ENCODE measurements at regions not wholly inside any gene's neighbourhood (a gene's known extent, or its start where the extent isn't known, plus 50 kb on each side); places are given as distances from the start of the nearest gene placed in this dataset.

DNA sequence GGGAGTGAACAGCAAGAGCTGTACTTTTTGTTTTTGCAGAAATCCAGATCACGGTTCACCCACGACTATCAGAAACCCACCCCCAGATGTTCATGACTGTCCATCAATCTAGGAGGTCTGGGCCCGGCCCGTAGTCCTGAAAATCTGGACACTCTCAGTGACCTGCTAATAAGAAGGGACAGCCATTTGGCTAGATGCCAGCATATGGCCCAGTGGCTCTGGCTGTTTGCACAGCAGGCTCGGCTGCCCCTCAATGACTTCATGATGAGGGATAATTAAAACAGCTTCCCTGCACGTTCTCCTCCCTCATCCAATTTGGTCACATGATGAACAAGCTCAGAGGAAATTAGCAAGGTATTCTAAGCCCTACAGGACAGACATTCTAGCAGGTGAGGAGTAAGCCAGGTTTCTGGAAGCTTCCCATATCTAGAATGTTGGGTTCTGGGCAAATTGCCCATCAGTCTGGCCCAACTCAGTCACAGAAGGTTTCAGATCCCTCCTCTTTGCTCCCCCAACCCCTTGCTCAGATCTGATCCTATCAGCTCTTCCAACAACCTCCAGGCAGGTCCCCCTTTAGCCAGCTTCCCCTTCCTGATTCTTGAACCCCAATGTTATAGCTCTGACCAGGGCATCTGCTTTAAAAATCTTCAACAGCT is 397.3 kb downstream of the SHANK2 start:
- H3K9ac ChIP-seq (ENCODE audit: low read length): no peak overlapping the region
- H3K4me1 ChIP-seq (ENCODE audit: control insufficient read depth, insufficient read depth, low read length): no peaks in the 10 kb centered on the region
- H3K36me3 ChIP-seq (ENCODE audit: control insufficient read depth, insufficient read depth, low read length): no peaks in the 10 kb centered on the region
- no peak overlapping the region for H3K4me3 ChIP-seq (ENCODE audit: low read length)
- H3K27me3 ChIP-seq (ENCODE audit: control insufficient read depth, insufficient read depth, low read length): no peaks in the 10 kb centered on the region
- H3K9me3 ChIP-seq (ENCODE audit: control insufficient read depth, low read length): no peaks in the 10 kb centered on the region

GRCh38 chr11:70857894-70858293 is 394.5 kb downstream of the SHANK2 start:
- no peaks in the 10 kb centered on the region for H3K36me3 ChIP-seq (ENCODE audit: control insufficient read depth, insufficient read depth, low read length)
- no peaks in the 10 kb centered on the region for H3K9me3 ChIP-seq (ENCODE audit: control insufficient read depth, low read length)
- H3K9ac ChIP-seq (ENCODE audit: low read length): no peak overlapping the region
- no peak overlapping the region for H3K4me3 ChIP-seq (ENCODE audit: low read length)
- H3K4me1 ChIP-seq (ENCODE audit: control insufficient read depth, insufficient read depth, low read length): no peaks in the 10 kb centered on the region
- no peaks in the 10 kb centered on the region for H3K27me3 ChIP-seq (ENCODE audit: control insufficient read depth, insufficient read depth, low read length)

DNA sequence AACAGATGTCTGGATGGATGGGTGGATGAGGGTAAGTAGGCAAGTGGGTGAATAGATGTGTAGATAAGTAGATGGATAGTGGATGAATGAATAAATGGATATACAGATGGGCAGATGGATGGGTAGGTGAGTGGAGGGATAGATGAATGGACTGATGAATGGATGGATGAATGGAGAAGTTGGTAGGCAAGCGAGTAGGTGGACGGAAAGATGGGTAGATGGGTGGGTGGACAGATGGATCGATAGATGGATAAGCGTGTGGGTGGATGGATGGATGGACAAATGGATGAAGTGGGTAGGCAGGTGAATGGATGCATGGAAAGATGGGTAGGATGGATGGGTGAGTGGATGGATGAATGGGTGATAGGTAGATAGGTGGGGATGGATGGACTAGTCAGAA is 393.2 kb downstream of the SHANK2 start:
- Histone ChIP-seq H3K4me3 (ENCODE audit: low read length) (no peak overlapping the region), H3K4me1 (ENCODE audit: control insufficient read depth, insufficient read depth, low read length) (no peaks in the 10 kb centered on the region), H3K9me3 (ENCODE audit: control insufficient read depth, low read length) (no peaks in the 10 kb centered on the region), H3K27me3 (ENCODE audit: control insufficient read depth, insufficient read depth, low read length) (no peaks in the 10 kb centered on the region), H3K9ac (ENCODE audit: low read length) (no peak overlapping the region), H3K36me3 (ENCODE audit: control insufficient read depth, insufficient read depth, low read length) (no peaks in the 10 kb centered on the region)

GRCh38 chr11:70860888-70861287 is 391.5 kb downstream of the SHANK2 start:
- Histone ChIP-seq H3K27me3 (ENCODE audit: control insufficient read depth, insufficient read depth, low read length) (no peaks in the 10 kb centered on the region), H3K36me3 (ENCODE audit: control insufficient read depth, insufficient read depth, low read length) (no peaks in the 10 kb centered on the region), H3K4me1 (ENCODE audit: control insufficient read depth, insufficient read depth, low read length) (no peaks in the 10 kb centered on the region), H3K9ac (ENCODE audit: low read length) (no peak overlapping the region), H3K4me3 (ENCODE audit: low read length) (no peak overlapping the region), H3K9me3 (ENCODE audit: control insufficient read depth, low read length) (no peaks in the 10 kb centered on the region)

DNA sequence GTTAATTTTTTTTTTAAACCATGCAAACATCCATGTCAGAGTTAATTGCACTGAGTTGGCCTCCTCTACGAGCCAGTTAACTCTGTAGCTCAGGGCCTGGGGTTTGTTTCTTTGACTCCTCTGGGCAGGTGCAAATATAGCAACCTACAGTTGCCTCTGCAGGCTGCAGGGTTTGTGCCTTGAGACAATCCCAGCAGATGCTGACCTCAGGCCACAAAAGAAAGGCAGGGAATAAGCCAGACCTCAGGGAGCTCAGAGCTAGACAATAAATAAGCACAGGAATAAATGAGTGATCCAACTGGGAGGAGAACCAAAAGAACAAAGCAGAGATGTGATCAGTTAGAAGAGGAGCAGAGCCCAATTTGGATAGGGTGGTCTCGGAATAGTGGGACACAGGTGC is 390.8 kb downstream of the SHANK2 start:
- Histone ChIP-seq H3K9me3 (ENCODE audit: control insufficient read depth, low read length) (no peaks in the 10 kb centered on the region), H3K27me3 (ENCODE audit: control insufficient read depth, insufficient read depth, low read length) (no peaks in the 10 kb centered on the region), H3K4me1 (ENCODE audit: control insufficient read depth, insufficient read depth, low read length) (no peaks in the 10 kb centered on the region), H3K36me3 (ENCODE audit: control insufficient read depth, insufficient read depth, low read length) (no peaks in the 10 kb centered on the region), H3K4me3 (ENCODE audit: low read length) (no peak overlapping the region), H3K9ac (ENCODE audit: low read length) (no peak overlapping the region)

DNA sequence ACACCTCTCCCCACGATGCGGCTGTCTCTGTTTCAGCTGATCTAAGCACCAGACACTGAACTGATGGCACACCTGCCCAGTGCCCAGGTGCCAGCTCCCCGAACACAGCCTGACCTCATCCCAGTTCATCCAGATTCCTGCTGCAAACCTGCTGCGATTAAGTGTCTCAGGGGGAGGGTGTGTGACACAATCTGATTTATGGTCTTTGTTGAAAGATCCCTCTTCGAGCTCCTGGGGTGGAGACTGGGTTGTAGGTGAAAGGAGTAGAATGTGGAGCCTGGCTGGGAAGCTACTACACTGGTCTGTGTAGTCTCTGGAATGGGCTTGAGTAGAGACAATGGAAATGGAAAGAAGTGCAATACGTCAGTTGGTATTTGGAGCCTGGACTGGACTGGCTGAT is 390.3 kb downstream of the SHANK2 start:
- no peaks in the 10 kb centered on the region for H3K27me3 ChIP-seq (ENCODE audit: control insufficient read depth, insufficient read depth, low read length)
- no peaks in the 10 kb centered on the region for H3K9me3 ChIP-seq (ENCODE audit: control insufficient read depth, low read length)
- no peaks in the 10 kb centered on the region for H3K36me3 ChIP-seq (ENCODE audit: control insufficient read depth, insufficient read depth, low read length)
- H3K4me1 ChIP-seq (ENCODE audit: control insufficient read depth, insufficient read depth, low read length): no peaks in the 10 kb centered on the region
- H3K9ac ChIP-seq (ENCODE audit: low read length): no peak overlapping the region
- H3K4me3 ChIP-seq (ENCODE audit: low read length): no peak overlapping the region

- Histone ChIP-seq H3K4me3 (ENCODE audit: low read length) (no peak overlapping the region), H3K9me3 (ENCODE audit: control insufficient read depth, low read length) (no peaks in the 10 kb centered on the region), H3K9ac (ENCODE audit: low read length) (no peak overlapping the region), H3K4me1 (ENCODE audit: control insufficient read depth, insufficient read depth, low read length) (no peaks in the 10 kb centered on the region), H3K36me3 (ENCODE audit: control insufficient read depth, insufficient read depth, low read length) (no peaks in the 10 kb centered on the region), H3K27me3 (ENCODE audit: control insufficient read depth, insufficient read depth, low read length) (no peaks in the 10 kb centered on the region)
These were observed 389.2 kb downstream of the SHANK2 start for GRCh38 chr11:70863186-70863585.

DNA sequence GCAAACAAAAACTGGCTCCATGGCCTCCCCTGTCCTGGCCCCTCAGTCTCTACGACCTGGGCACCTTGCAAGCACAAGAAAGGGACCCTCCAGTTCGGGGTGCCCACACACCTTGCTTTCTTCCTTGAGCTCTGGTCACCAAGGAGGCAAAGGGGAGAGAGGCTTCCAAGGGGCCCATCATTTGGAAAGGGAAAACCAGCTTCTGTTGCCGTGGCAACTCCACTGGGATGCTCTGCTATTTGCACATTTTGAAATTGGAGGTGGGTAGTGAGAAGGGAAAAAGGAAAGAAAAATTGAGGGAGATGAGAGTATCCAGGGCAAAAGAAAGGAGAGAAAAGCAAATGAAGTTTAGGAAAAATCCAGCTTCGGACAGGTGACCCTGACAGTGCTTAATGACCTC is 388.4 kb downstream of the SHANK2 start:
- Histone ChIP-seq H3K9me3 (ENCODE audit: control insufficient read depth, low read length) (no peaks in the 10 kb centered on the region), H3K4me3 (ENCODE audit: low read length) (no peak overlapping the region), H3K9ac (ENCODE audit: low read length) (no peak overlapping the region), H3K36me3 (ENCODE audit: control insufficient read depth, insufficient read depth, low read length) (no peaks in the 10 kb centered on the region), H3K4me1 (ENCODE audit: control insufficient read depth, insufficient read depth, low read length) (no peaks in the 10 kb centered on the region), H3K27me3 (ENCODE audit: control insufficient read depth, insufficient read depth, low read length) (no peaks in the 10 kb centered on the region)

DNA sequence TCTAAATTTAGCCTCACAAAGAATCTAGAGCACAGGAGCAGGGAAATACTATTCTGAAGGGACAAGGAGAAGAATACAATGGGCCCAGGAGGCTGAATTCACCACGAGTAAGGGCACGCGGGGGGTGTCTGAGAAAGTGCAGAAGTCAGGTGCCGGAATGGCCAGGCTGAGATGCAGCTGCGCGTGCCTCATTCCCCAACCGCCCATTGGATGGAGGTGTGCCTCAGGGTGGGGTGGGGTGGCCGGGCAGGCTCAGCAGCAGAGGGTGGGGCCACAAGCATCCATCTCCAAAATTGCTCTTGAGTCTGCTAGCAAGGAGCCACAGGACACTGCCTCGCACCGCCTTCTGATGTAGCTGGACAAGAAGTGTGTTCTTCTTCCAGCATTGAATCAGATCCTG is 387.0 kb downstream of the SHANK2 start:
- Histone ChIP-seq H3K4me3 (ENCODE audit: low read length) (no peak overlapping the region), H3K36me3 (ENCODE audit: control insufficient read depth, insufficient read depth, low read length) (no peaks in the 10 kb centered on the region), H3K4me1 (ENCODE audit: control insufficient read depth, insufficient read depth, low read length) (no peaks in the 10 kb centered on the region), H3K27me3 (ENCODE audit: control insufficient read depth, insufficient read depth, low read length) (no peaks in the 10 kb centered on the region), H3K9ac (ENCODE audit: low read length) (no peak overlapping the region), H3K9me3 (ENCODE audit: control insufficient read depth, low read length) (no peaks in the 10 kb centered on the region)

GRCh38 chr11:70866834-70867233 is 385.5 kb downstream of the SHANK2 start:
- no peak overlapping the region for H3K4me3 ChIP-seq (ENCODE audit: low read length)
- H3K27me3 ChIP-seq (ENCODE audit: control insufficient read depth, insufficient read depth, low read length): no peaks in the 10 kb centered on the region
- H3K9ac ChIP-seq (ENCODE audit: low read length): no peak overlapping the region
- no peaks in the 10 kb centered on the region for H3K9me3 ChIP-seq (ENCODE audit: control insufficient read depth, low read length)
- H3K4me1 ChIP-seq (ENCODE audit: control insufficient read depth, insufficient read depth, low read length): no peaks in the 10 kb centered on the region
- no peaks in the 10 kb centered on the region for H3K36me3 ChIP-seq (ENCODE audit: control insufficient read depth, insufficient read depth, low read length)

GRCh38 chr11:70867281-70868047 is 384.9 kb downstream of the SHANK2 start:
- Histone ChIP-seq H3K9ac (ENCODE audit: low read length) (no peak overlapping the region), H3K9me3 (ENCODE audit: control insufficient read depth, low read length) (no peaks in the 10 kb centered on the region), H3K4me1 (ENCODE audit: control insufficient read depth, insufficient read depth, low read length) (no peaks in the 10 kb centered on the region), H3K4me3 (ENCODE audit: low read length) (no peak overlapping the region), H3K27me3 (ENCODE audit: control insufficient read depth, insufficient read depth, low read length) (no peaks in the 10 kb centered on the region), H3K36me3 (ENCODE audit: control insufficient read depth, insufficient read depth, low read length) (no peaks in the 10 kb centered on the region)

DNA sequence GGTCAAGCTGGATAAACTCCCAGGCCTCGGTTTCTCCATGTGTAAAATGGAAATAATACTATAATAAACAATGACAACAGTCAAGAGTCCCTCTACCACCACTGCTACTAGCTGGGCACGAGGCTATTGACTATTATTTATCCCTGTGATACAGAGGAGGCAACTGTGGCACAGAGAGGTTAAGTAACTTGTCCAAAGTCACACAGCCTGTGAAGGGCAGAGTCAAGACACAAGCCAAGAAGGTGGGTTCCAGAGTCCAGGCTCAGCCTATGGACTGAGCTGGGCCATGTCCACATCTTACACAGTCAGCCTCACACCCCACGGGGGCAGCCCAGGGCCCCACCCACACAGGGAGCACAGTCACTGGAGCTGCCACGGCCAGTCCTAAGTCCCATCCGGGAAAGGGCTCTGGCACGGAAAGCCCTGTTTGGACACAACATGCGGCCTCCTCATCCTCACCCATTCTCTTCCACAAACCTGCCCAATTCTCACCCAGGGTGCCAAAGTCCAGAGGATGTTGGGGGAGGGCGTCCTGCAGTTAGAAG is 384.0 kb downstream of the SHANK2 start:
- Histone ChIP-seq H3K9ac (ENCODE audit: low read length) (no peak overlapping the region), H3K36me3 (ENCODE audit: control insufficient read depth, insufficient read depth, low read length) (no peaks in the 10 kb centered on the region), H3K4me3 (ENCODE audit: low read length) (no peak overlapping the region), H3K27me3 (ENCODE audit: control insufficient read depth, insufficient read depth, low read length) (no peaks in the 10 kb centered on the region), H3K9me3 (ENCODE audit: control insufficient read depth, low read length) (no peaks in the 10 kb centered on the region), H3K4me1 (ENCODE audit: control insufficient read depth, insufficient read depth, low read length) (no peaks in the 10 kb centered on the region)

Measured in mucosa of stomach (tissue), 1 donor.